Stimulated activated effector memory CD8-positive, alpha-beta T cell treated with anti-CD3 and anti-CD28 coated beads, Interleukin-12 subunit alpha, Interleukin-12 subunit beta, amount 100 ng/mL, for 72 hours (primary cell): ENCODE measurements at regions not wholly inside any gene's neighbourhood (a gene's known extent, or its start where the extent isn't known, plus 50 kb on each side); places are given as distances from the start of the nearest gene placed in this dataset.

Experiments used
- ATAC-seq: fragments of 150-1000 bp; cut with Tn5 transposase; 2 replicates; pipeline ENCODE4 v1.10.0; 2021
- DNase-seq, 2 donors: peaks; one replicate each; pipeline ENCODE4 v3.0.0; 2021 to 2022; ENCODE audit warnings: low spot score in 2 of 2
- H3K27ac Mint-ChIP-seq: one replicate; pipeline ENCODE4 v1.8.0; 2022; ENCODE audit warnings: mild to moderate bottlenecking, mixed read lengths
- H3K36me3 Mint-ChIP-seq: one replicate; pipeline ENCODE4 v1.8.0; 2022; ENCODE audit warnings: mild to moderate bottlenecking, mixed read lengths
- H3K4me1 Mint-ChIP-seq: one replicate; pipeline ENCODE4 v1.8.0; 2022; ENCODE audit warnings: mixed read lengths
- H3K4me3 Mint-ChIP-seq: one replicate; pipeline ENCODE4 v1.8.0; 2022; ENCODE audit warnings: mild to moderate bottlenecking, mixed read lengths
- H3K9me3 Mint-ChIP-seq: one replicate; pipeline ENCODE4 v1.8.0; 2022; ENCODE audit warnings: mixed read lengths

DNA sequence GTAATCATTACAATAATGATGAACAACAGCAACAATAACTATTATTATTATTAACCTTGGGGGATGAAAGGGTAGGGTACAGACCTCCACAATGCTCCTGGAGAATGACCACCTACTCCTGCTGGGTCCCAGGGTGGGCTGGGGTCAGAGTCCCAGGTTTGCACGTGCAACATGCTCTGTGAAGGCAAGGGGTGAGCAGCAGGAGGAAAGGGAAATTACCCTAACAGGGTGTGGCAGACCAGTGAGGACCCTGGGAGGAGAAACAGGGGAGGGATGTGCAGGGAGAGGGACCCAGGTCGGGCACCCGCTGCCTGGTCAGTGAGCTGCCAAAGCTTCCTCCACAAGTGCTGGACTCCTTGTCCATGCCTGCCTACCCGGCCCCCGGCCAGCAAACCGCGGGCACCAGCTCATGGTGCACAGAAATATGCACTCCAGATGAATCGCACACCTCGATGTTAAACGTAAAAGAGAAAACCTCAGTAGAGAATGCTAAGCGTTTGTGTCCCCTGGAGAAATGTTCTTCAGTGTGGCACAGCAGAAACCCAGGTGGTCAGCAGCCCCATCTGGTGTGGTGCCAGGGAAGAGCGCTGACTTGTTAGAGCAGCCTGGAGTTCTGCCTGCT is 767.1 kb downstream of the KCNJ18 start:
- no peaks in the 10 kb centered on the region for H3K4me1 Mint-ChIP-seq
- H3K4me3 Mint-ChIP-seq: no peak overlapping the region
- no peaks in the 10 kb centered on the region for H3K36me3 Mint-ChIP-seq
- H3K9me3 Mint-ChIP-seq: peaks cover 18% of the 10 kb centered on the region
- DNase-seq (no peak), ATAC-seq (no peak)
- H3K27ac Mint-ChIP-seq: no peak overlapping the region

DNA sequence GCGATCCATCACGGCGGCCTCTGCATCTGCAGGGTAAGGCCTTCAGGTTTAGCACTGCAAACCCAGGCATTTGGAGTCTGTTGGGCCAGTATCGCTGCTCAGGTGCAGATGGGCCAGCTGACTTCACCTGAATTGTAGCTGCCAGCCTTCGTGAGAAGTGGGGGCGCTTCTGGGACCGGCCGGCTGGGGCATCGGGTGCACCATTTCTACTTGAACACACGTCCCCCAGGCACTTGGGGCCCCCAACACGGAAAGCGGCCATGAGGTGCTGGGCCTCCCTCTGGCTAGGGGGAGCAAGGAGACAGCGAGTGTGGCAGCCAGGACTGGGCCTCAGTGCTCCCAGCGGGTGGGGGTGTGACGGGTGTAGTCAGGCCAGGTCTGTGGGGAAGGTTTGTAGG is 767.6 kb downstream of the KCNJ18 start:
- no peaks in the 10 kb centered on the region for H3K36me3 Mint-ChIP-seq
- H3K27ac Mint-ChIP-seq: no peak overlapping the region
- no peak overlapping the region for H3K4me3 Mint-ChIP-seq
- peaks cover 17% of the 10 kb centered on the region for H3K9me3 Mint-ChIP-seq
- DNase-seq (no peak), ATAC-seq (no peak)
- no peaks in the 10 kb centered on the region for H3K4me1 Mint-ChIP-seq

DNA sequence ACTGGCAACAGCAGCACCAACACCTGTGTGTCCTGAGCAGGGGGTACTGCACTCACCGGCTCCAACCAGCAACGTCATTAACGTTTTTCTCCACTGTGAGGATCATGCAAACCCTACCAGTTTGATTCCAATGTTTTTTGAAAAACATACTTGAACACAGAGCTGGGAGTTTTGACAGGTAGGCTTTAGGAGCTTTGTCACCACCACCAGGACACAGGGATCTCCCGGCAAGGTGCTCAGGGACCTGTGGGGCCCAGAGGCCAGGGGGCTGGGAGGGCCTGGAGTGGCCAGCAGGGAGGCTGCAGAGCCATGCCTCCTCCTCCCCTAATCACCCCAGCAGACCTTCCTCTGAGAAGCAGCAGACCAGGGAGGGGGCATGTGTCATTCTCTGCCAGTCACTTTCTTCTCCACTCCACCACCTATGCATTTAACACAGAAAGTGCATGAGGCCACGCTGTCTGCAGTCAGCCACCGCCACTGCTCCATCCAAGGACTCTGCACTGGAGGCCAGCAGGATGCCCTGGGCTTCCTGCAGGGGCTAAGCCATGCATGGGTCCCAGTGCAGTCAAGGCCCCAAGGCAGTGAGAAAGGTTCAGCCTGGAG is 768.2 kb downstream of the KCNJ18 start:
- H3K36me3 Mint-ChIP-seq: no peaks in the 10 kb centered on the region
- no peak for ATAC-seq

DNA sequence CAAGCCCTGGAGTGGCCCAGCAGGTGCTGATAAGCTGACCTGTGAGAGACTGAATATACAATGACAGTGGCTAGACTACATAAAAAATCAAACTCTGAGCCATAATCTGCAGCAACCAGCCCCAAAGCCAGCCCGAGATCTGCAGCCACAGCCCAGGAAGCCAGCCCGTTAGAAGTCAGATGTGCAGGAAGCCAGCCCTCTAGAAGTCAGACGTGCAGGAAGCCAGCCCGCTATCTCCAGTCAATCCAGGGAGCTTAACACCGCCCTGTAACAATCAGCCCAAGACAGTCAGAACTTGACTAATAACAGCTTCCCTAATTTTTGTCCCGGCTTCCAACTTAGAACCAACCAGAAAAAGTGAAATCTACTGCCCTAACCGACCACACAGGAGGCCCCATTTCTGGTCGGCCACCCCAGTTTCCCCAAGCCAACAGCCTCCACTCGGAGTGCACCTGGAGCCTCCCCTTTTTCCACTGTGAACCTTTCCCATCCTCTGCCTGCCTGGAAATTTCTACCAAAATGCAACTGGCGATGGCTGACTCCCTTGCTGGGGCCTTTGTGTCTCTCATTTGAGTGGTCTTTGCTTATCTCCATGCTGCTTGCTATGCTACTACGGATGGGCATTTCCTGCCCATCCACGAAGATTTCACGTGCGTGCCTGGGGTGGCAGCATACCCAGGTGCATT is 769.3 kb downstream of the KCNJ18 start:
- DNase-seq: no peak

More for the DNA sequence above, 768.2 kb downstream of the KCNJ18 start:
- Mint-ChIP-seq H3K9me3 (peaks cover 16% of the 10 kb centered on the region), H3K4me3 (no peak overlapping the region), H3K4me1 (no peaks in the 10 kb centered on the region), H3K27ac (no peak overlapping the region)
- no peak for DNase-seq

DNA sequence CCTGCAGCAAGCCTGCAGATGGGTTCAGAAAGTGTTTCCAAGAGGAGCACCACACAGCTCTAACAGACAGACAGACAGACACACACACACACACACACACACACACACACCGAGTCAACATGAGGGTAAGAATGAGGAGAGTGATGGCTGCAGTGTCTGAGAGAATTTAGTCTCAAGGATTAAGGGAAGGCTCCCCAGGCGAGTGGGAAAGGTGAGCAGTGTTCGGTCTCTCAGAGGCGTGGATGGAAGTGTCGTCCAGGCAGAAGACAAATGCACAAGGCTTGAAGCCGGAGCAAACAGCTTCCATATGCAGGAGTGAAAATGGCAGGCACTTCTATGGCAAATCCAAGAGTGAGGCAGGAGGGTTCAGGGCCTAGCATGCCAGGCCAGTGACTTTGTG is 770.1 kb downstream of the KCNJ18 start:
- ATAC-seq: no peak
- H3K27ac Mint-ChIP-seq: no peak overlapping the region
- DNase-seq: no peak

More for the DNA sequence above, 769.3 kb downstream of the KCNJ18 start:
- Mint-ChIP-seq H3K9me3 (peaks cover 16% of the 10 kb centered on the region), H3K4me1 (no peaks in the 10 kb centered on the region), H3K4me3 (no peak overlapping the region), H3K36me3 (no peaks in the 10 kb centered on the region), H3K27ac (no peak overlapping the region)
- ATAC-seq: no peak

DNA sequence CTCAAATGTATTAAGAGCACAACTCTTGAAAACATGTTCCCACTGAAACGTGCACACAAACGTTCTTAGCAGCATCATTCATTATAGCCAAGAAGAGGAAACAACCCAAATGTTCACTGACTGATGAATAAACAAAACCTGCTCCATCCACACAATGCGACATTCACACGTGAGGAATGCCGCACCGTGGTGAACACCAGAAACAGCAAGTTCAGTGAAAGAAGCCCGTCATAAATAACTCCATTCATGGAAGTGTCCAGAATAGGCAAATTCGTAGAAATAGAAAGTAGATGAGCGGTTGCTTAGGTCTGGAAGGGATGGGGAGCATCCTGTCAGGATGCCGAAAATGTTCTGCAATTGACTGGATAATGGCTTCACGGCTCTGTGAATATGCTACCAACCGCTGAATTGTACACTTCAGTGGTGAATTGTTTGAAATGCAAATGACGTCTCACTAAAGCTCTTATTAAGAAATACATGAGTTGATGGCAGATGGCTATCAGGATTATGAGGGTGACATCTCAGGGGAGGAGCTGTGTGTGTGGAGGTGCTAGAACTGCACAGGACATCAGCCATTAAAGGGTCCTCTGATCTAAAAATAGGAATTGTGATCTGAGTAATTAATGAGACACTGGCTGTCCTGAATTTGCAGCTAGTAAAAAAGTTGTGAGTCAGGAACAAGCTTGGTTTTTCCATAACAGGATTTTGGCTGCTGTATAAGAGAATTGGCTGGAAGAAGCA is 771.0 kb downstream of the KCNJ18 start:
- no peak for DNase-seq
- Mint-ChIP-seq H3K4me1 (no peaks in the 10 kb centered on the region), H3K36me3 (no peaks in the 10 kb centered on the region), H3K27ac (no peak overlapping the region), H3K4me3 (no peak overlapping the region), H3K9me3 (peaks cover 19% of the 10 kb centered on the region)
- ATAC-seq: no peak

More for the DNA sequence above, 770.1 kb downstream of the KCNJ18 start:
- H3K4me3 Mint-ChIP-seq: no peak overlapping the region
- peaks cover 16% of the 10 kb centered on the region for H3K9me3 Mint-ChIP-seq
- no peaks in the 10 kb centered on the region for H3K36me3 Mint-ChIP-seq
- no peaks in the 10 kb centered on the region for H3K4me1 Mint-ChIP-seq

DNA sequence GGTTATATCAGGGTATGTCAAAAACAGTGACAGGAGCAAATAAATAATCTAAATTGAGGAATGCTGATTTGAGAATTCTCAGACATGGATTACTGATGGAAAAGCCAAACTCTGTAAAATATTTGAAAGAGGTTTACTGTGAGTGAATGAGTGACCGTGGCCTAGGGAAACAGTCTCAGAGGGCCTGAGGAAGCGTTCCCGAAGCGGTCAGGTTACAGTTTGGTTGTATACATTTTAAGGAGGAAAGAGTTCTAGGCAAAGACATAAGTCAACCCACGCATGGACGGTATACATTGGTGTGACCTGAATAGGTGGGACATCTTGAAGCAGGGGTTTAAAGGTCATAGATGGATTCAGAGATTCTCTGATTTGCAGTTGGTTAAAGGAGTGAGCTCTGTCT is 771.7 kb downstream of the KCNJ18 start:
- Mint-ChIP-seq H3K27ac (no peak overlapping the region), H3K4me3 (no peak overlapping the region), H3K4me1 (no peaks in the 10 kb centered on the region), H3K36me3 (no peaks in the 10 kb centered on the region), H3K9me3 (peaks cover 17% of the 10 kb centered on the region)
- DNase-seq (no peak), ATAC-seq (no peak)

DNA sequence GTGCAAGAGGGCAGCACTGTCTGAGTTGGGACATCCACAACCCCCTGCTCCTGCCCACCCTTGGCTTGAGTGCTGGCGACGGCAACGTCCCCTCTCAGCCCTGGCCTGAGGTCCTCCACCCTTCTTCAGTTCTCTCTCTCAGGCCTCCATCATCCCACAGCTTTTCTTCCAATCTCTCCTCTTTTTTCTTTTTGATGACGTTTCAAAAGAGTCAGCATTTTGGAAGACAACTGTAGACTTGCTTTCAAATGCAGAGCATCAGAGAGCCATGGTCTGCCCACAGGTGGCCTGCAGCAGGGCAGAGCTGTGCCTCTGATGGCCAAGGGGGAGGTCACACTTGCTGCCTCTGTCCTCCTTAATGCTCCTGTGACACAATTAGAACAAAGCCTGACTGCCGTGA is 775.4 kb downstream of the KCNJ18 start:
- Mint-ChIP-seq H3K27ac (no peak overlapping the region), H3K9me3 (peaks cover 17% of the 10 kb centered on the region), H3K4me1 (no peaks in the 10 kb centered on the region), H3K4me3 (no peak overlapping the region), H3K36me3 (no peaks in the 10 kb centered on the region)
- ATAC-seq: no peak
- no peak for DNase-seq

DNA sequence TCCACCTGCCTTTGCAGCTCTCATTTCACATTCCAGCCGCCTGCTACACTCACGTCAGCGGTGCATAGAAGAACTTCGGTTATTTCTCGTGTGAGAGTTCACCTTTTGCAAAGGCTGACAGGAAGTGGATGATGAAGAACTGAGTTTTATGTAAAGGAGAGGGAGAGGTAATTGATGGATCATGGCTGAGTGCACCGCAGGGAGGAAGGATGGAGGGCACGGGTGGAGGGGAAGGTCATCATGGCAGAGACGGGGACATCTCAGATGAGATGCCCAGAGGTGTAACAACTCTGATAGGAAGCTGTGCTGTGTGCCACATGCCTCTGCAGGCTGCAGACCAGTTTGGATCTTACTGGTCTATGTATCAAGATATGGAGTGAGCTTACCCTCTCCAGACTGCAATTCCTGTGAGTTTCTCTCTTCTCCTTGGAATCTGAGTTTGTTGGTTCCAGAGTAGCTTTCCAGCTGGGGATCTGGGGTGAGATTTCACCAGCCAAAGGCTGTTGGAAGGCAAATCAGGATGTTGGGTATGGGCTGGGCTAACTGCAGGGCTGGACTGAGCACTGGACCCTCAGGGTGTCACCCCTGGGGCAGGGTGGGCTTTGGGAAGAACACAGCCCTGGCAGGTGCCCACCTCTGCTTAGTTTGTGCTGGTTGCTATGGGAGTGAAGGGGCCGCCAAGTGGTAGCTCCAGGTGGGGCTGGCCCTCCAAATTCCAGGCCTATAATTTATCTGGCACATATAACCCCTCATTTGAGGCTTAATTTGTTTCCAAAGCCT is 777.0 kb downstream of the KCNJ18 start:
- Mint-ChIP-seq H3K4me3 (no peak overlapping the region), H3K9me3 (peaks cover 14% of the 10 kb centered on the region), H3K4me1 (no peaks in the 10 kb centered on the region), H3K27ac (no peak overlapping the region), H3K36me3 (no peaks in the 10 kb centered on the region)
- ATAC-seq (no peak), DNase-seq (no peak)

DNA sequence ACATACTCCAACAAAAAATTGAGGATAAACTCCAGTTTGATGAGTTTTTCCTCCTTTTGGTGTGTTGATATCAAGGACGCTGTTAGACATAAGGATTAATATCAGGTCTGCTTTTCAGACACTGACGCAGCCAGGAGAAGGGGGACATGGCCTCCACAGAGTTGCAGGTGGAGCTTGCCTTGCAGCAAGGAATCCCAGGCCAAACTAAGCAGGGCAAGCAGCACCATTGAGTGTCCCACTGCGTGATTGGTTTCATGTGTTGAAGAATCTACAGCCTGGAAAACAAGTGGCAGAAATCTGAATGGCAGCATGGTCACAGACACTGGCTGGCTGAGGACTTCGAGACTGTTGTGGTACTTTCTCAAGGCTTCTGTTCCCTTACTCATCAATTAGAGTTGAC is 777.6 kb downstream of the KCNJ18 start:
- H3K4me3 Mint-ChIP-seq: no peak overlapping the region
- H3K27ac Mint-ChIP-seq: no peak overlapping the region
- H3K4me1 Mint-ChIP-seq: no peaks in the 10 kb centered on the region
- no peaks in the 10 kb centered on the region for H3K36me3 Mint-ChIP-seq
- no peak for DNase-seq
- ATAC-seq: no peak
- H3K9me3 Mint-ChIP-seq: peaks cover 14% of the 10 kb centered on the region

DNA sequence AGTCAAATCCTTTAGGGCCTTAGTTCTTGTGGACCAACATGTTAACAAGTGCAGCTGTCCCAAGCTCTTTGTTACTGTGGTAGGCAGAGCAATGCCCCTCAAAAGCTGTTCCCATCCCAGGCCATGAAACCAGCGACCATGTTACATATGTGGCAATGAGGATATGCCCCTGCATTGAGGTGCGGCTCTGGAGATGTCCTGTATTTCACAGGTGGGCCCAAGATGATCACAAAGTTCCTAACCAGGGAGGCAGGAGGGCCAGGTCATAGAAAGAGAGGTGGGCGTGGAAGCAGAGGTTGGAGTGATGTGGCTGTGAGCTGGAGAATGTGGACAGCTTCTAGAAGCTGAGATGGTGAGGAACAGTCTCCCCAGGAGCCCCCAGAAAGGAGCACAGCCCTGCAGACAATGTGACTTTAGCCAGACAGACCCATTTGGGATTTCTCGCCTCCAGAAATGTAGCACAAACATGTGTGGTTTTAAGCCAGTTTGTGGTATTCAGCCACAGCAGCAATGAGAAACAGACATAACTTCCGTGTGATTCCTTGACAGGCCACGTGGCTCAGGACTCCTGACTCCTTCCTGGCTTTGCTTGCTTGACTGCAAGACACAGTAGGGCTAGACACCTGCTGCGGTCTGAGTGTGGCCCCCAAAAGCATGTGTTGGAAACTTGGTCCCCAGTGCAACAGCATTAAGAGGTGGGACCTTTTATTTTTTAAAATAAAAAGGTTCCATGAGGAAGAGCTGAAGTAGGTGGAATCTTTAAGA is 778.3 kb downstream of the KCNJ18 start:
- Mint-ChIP-seq H3K4me1 (no peaks in the 10 kb centered on the region), H3K9me3 (peaks cover 12% of the 10 kb centered on the region), H3K27ac (no peak overlapping the region), H3K36me3 (no peaks in the 10 kb centered on the region), H3K4me3 (no peak overlapping the region)
- ATAC-seq (no peak), DNase-seq (no peak)

DNA sequence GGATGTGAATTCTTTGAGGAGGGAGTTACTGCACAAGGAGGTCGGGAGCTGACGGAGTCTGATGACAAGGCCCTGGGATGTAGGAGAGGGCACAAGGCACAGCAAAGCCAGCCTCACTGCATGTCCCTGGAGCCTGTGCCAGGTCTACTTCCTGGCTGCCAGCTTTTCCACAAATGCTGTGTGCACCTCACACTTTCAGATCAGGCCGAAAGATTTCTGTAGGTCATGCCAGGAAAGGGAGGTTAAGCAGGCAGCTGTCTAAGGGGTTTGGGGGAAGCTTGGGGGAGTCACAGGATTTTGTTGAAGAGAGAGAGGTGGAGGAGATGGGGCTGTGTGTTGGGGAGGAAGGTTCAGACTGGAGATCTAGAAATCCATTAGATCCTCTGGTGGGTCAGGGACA is 792.5 kb downstream of the KCNJ18 start:
- no peak for ATAC-seq
- H3K27ac Mint-ChIP-seq: no peak overlapping the region
- H3K9me3 Mint-ChIP-seq: peaks cover 10% of the 10 kb centered on the region
- H3K4me1 Mint-ChIP-seq: no peaks in the 10 kb centered on the region
- H3K4me3 Mint-ChIP-seq: no peak overlapping the region
- H3K36me3 Mint-ChIP-seq: no peaks in the 10 kb centered on the region
- DNase-seq: no peak

DNA sequence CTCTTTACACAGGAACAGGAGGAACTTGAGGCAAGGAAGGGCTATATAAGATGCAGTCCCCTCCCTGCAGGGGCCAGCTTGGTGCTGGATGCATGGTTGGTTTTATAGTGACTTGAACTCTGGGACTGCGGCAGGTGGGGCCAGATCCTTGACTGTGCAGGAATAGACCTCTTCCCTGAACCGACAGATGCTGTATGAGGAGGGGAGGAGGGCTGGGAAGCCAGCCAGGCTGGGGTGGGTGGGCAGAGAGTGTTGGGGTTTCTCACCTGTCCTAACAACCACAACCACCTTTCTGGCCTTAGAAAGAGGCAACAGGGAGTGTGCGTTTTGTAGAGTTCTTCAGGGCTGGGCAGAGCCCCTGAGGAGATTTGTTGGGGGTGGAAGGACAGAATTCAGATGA is 798.1 kb downstream of the KCNJ18 start:
- no peaks in the 10 kb centered on the region for H3K36me3 Mint-ChIP-seq
- no peaks in the 10 kb centered on the region for H3K4me1 Mint-ChIP-seq
- no peak overlapping the region for H3K4me3 Mint-ChIP-seq
- no peak overlapping the region for H3K27ac Mint-ChIP-seq
- peaks cover 8% of the 10 kb centered on the region for H3K9me3 Mint-ChIP-seq
- ATAC-seq (no peak), DNase-seq (no peak)

DNA sequence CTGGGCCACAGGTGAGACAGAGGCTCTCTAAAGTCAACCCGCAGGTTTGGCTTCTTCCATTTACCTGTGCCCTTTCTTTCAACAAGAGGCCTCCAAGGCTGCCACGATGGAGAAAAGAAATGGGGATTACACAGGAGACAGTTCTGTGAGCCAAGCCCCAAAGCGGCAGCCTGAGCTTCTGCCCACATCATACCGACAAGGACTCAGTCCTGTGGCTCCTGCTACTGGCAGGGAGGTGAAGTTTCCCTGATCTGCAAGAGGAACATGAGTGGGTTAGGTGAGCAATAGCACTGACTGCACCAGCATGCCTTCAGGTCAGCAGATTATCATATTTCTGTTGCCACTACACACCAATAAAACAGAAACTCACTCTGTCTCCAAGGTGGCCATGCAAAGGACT is 800.0 kb downstream of the KCNJ18 start:
- H3K9me3 Mint-ChIP-seq: peaks cover 12% of the 10 kb centered on the region
- no peak overlapping the region for H3K4me3 Mint-ChIP-seq
- DNase-seq (no peak), ATAC-seq (no peak)
- no peaks in the 10 kb centered on the region for H3K36me3 Mint-ChIP-seq
- H3K27ac Mint-ChIP-seq: no peak overlapping the region
- H3K4me1 Mint-ChIP-seq: no peaks in the 10 kb centered on the region
